Activated naive CD8-positive, alpha-beta T cell treated with anti-CD3 and anti-CD28 coated beads for 36 hours (primary cell): ENCODE measurements at regions not wholly inside any gene's neighbourhood (a gene's known extent, or its start where the extent isn't known, plus 50 kb on each side); places are given as distances from the start of the nearest gene placed in this dataset.

ENCODE experiments used
- DNase-seq: peaks from one replicate; pipeline ENCODE4 v3.0.0; 2021
- H3K27ac Mint-ChIP-seq: one replicate; pipeline ENCODE4 v1.8.0; 2022; ENCODE audit warnings: mild to moderate bottlenecking, moderate library complexity, mixed read lengths
- H3K27me3 Mint-ChIP-seq: one replicate; pipeline ENCODE4 v1.8.0; 2022; ENCODE audit warnings: mild to moderate bottlenecking, mixed read lengths
- H3K36me3 Mint-ChIP-seq: one replicate; pipeline ENCODE4 v1.8.0; 2021; ENCODE audit warnings: mild to moderate bottlenecking, mixed read lengths
- H3K4me1 Mint-ChIP-seq: one replicate; pipeline ENCODE4 v1.8.0; 2021; ENCODE audit warnings: mixed read lengths
- H3K4me3 Mint-ChIP-seq: one replicate; pipeline ENCODE4 v1.8.0; 2022; ENCODE audit warnings: mild to moderate bottlenecking, moderate library complexity, mixed read lengths
- H3K9me3 Mint-ChIP-seq: one replicate; pipeline ENCODE4 v1.8.0; 2022; ENCODE audit warnings: mixed read lengths

GRCh38 chr9:73011181-73011750 is 58.4 kb upstream of the ALDH1A1 start:
- no peak overlapping the region for H3K27ac Mint-ChIP-seq
- DNase-seq: no peak
- H3K36me3 Mint-ChIP-seq: no peaks in the 10 kb centered on the region
- peaks cover 26% of the 10 kb centered on the region for H3K27me3 Mint-ChIP-seq
- H3K4me3 Mint-ChIP-seq: no peak overlapping the region
- H3K4me1 Mint-ChIP-seq: no peaks in the 10 kb centered on the region
- no peaks in the 10 kb centered on the region for H3K9me3 Mint-ChIP-seq

GRCh38 chr9:73009649-73010288 is 56.9 kb upstream of the ALDH1A1 start:
- no peaks in the 10 kb centered on the region for H3K9me3 Mint-ChIP-seq

GRCh38 chr9:73007966-73008672 is 55.3 kb upstream of the ALDH1A1 start:
- no peak for DNase-seq
- Mint-ChIP-seq H3K4me1 (no peaks in the 10 kb centered on the region), H3K27ac (no peak overlapping the region), H3K9me3 (no peaks in the 10 kb centered on the region), H3K36me3 (no peaks in the 10 kb centered on the region), H3K4me3 (no peak overlapping the region), H3K27me3 (peaks cover 41% of the 10 kb centered on the region)

More at GRCh38 chr9:73009649-73010288, 56.9 kb upstream of the ALDH1A1 start:
- Mint-ChIP-seq H3K36me3 (no peaks in the 10 kb centered on the region), H3K27ac (no peak overlapping the region), H3K4me1 (no peaks in the 10 kb centered on the region), H3K4me3 (no peak overlapping the region), H3K27me3 (peaks cover 30% of the 10 kb centered on the region)
- DNase-seq: no peak

GRCh38 chr9:73006986-73007385 is 54.1 kb upstream of the ALDH1A1 start:
- no peak for DNase-seq
- Mint-ChIP-seq H3K27ac (no peak overlapping the region), H3K4me1 (no peaks in the 10 kb centered on the region), H3K36me3 (no peaks in the 10 kb centered on the region), H3K4me3 (no peak overlapping the region), H3K9me3 (no peaks in the 10 kb centered on the region), H3K27me3 (peaks cover 41% of the 10 kb centered on the region)
